Gastroesophageal sphincter (tissue), 4 donors: ENCODE measurements at regions not wholly inside any gene's neighbourhood (a gene's known extent, or its start where the extent isn't known, plus 50 kb on each side); places are given as distances from the start of the nearest gene placed in this dataset.

Experiments
- ATAC-seq: fragments of 150-250 bp; one replicate; pipeline ENCODE4 v1.9.1; 2016; ENCODE audit warnings: mild to moderate bottlenecking, moderate library complexity
- H3K27ac ChIP-seq, 4 donors: fragments of 200-600 bp; sonication (generic) in 3 of 4; 1 replicate in 3 of 4; 2 replicates in 1 of 4; pipeline ENCODE4 v1.5.1; 2016 to 2019
- H3K27me3 ChIP-seq: fragments of 200-600 bp; sonication (generic); one replicate; pipeline ENCODE4 v1.5.1; 2019
- H3K36me3 ChIP-seq, 2 donors: fragments of 200-600 bp; sonication (generic); one replicate each; pipeline ENCODE4 v1.5.1; 2019; ENCODE audit warnings: control low read depth in 1 of 2
- H3K4me1 ChIP-seq, 3 donors: fragments of 200-600 bp; sonication (generic); 1 replicate in 2 of 3; 2 replicates in 1 of 3; pipeline ENCODE4 v1.5.1; 2016 to 2019; ENCODE audit warnings: control low read depth in 2 of 3
- H3K4me3 ChIP-seq, 2 donors: fragments of 200-600 bp; sonication (generic); one replicate each; pipeline ENCODE4 v1.5.1; 2019; ENCODE audit warnings: mild to moderate bottlenecking in 1 of 2, moderate library complexity in 1 of 2
- H3K9me3 ChIP-seq, 3 donors: fragments of 200-600 bp; sonication (generic); one replicate each; pipeline ENCODE4 v1.5.1; 2017 to 2019; ENCODE audit warnings: control low read depth in 2 of 3
- CTCF ChIP-seq, 4 experiments: fragments of 200-600 bp in 2 of 4; fragments of 450-650 bp in 2 of 4; sonication (generic) in 1 of 4; IDR thresholded peaks; one replicate each; pipeline ENCODE4 v1.5.1; 2017 to 2019; ENCODE audit warnings: antibody characterized with exemption in 4 of 4, mild to moderate bottlenecking in 2 of 4, moderate library complexity in 2 of 4
- EP300 ChIP-seq: sonication (generic); formaldehyde crosslinking; IDR thresholded peaks from one replicate; pipeline ENCODE4 v1.6.1; 2017; ENCODE audit warnings: antibody characterized with exemption, mild to moderate bottlenecking
- POLR2A ChIP-seq, 2 donors: fragments of 450-650 bp; IDR thresholded peaks; one replicate each; pipeline ENCODE4 v1.6.1; 2017; ENCODE audit warnings: antibody characterized with exemption in 2 of 2, mild to moderate bottlenecking in 2 of 2, moderate library complexity in 1 of 2
- POLR2AphosphoS5 ChIP-seq: sonication (generic); formaldehyde crosslinking; IDR thresholded peaks from one replicate; pipeline ENCODE4 v1.6.1; 2017; ENCODE audit warnings: antibody characterized with exemption
- WGBS, 2 donors: methylation state at CpG; one replicate each; pipeline ENCODE4 v1.1.5; 2018; ENCODE audit warnings: low coverage in 1 of 2; 5-methylcytosine and 5-hydroxymethylcytosine counted together

- TF ChIP-seq POLR2AphosphoS5 (no peak), CTCF (IDR thresholded peaks at IDR 0.05) (no peak), EP300 (no peak), POLR2A (IDR thresholded peaks at IDR 0.05) (no peak)
- H3K27me3 ChIP-seq: no peaks in the 10 kb centered on the region
- no peak overlapping the region for H3K4me3 ChIP-seq
- H3K4me1 ChIP-seq: no peaks in the 10 kb centered on the region
- H3K36me3 ChIP-seq: no peaks in the 10 kb centered on the region
- no peak overlapping the region for H3K27ac ChIP-seq
- WGBS, 2 donors: 78 to 86% methylated on average over 2 of the region's 2 CpGs
- no peak for ATAC-seq
- no peaks in the 10 kb centered on the region for H3K9me3 ChIP-seq
These were observed 623.3 kb downstream of the CD109 start for GRCh38 chr6:74319292-74319691.

- Histone ChIP-seq H3K36me3 (no peaks in the 10 kb centered on the region), H3K9me3 (no peaks in the 10 kb centered on the region), H3K27me3 (no peaks in the 10 kb centered on the region), H3K27ac (no peak overlapping the region), H3K4me3 (no peak overlapping the region), H3K4me1 (no peaks in the 10 kb centered on the region)
- ATAC-seq: no peak
- TF ChIP-seq CTCF (IDR thresholded peaks at IDR 0.05) (no peak), POLR2AphosphoS5 (no peak), EP300 (no peak), POLR2A (IDR thresholded peaks at IDR 0.05) (no peak)
These were observed 622.7 kb downstream of the CD109 start for GRCh38 chr6:74318738-74319137.

GRCh38 chr6:74312081-74312480 is 616.1 kb downstream of the CD109 start:
- Histone ChIP-seq H3K4me1 (no peaks in the 10 kb centered on the region), H3K9me3 (no peaks in the 10 kb centered on the region), H3K27ac (no peak overlapping the region), H3K36me3 (no peaks in the 10 kb centered on the region), H3K27me3 (no peaks in the 10 kb centered on the region), H3K4me3 (no peak overlapping the region)
- 8 to 60% methylated on average over 1 of the region's 1 CpG for WGBS, 2 donors
- TF ChIP-seq EP300 (no peak), CTCF (IDR thresholded peaks at IDR 0.05) (no peak), POLR2AphosphoS5 (no peak)
- ATAC-seq: no peak

- no peaks in the 10 kb centered on the region for H3K4me1 ChIP-seq
- 34 to 53% methylated on average over 2 of the region's 2 CpGs for WGBS, 2 donors
- H3K9me3 ChIP-seq: no peaks in the 10 kb centered on the region
- no peak for ATAC-seq
- no peak overlapping the region for H3K4me3 ChIP-seq
- no peak overlapping the region for H3K27ac ChIP-seq
- no peaks in the 10 kb centered on the region for H3K36me3 ChIP-seq
- H3K27me3 ChIP-seq: no peaks in the 10 kb centered on the region
- TF ChIP-seq POLR2A (IDR thresholded peaks at IDR 0.05) (no peak), POLR2AphosphoS5 (no peak), CTCF (IDR thresholded peaks at IDR 0.05) (no peak), EP300 (no peak)
These were observed 615.4 kb downstream of the CD109 start for GRCh38 chr6:74311431-74311830.

GRCh38 chr6:74289884-74290283 is 593.9 kb downstream of the CD109 start:
- H3K9me3 ChIP-seq: no peaks in the 10 kb centered on the region
- no peaks in the 10 kb centered on the region for H3K4me1 ChIP-seq
- WGBS, 2 donors: 49 to 68% methylated on average over 3 of the region's 3 CpGs
- H3K27ac ChIP-seq: no peak overlapping the region
- TF ChIP-seq POLR2A (IDR thresholded peaks at IDR 0.05) (no peak), CTCF (IDR thresholded peaks at IDR 0.05) (no peak), EP300 (no peak), POLR2AphosphoS5 (no peak)
- ATAC-seq: no peak
- H3K36me3 ChIP-seq: no peaks in the 10 kb centered on the region
- no peaks in the 10 kb centered on the region for H3K27me3 ChIP-seq
- H3K4me3 ChIP-seq: no peak overlapping the region
